ENCODE measurements at regions not wholly inside any gene's neighbourhood (a gene's known extent, or its start where the extent isn't known, plus 50 kb on each side); places are given as distances from the start of the nearest gene placed in this dataset.

- ChIA-PET POLR2A (no interaction called here), CTCF (no interaction called here)
Measured at GRCh38 chr6:170156448-170157375, 134.2 kb downstream of the DLL1 start.

More at GRCh38 chr6:170156448-170157375, 134.2 kb downstream of the DLL1 start:
- H3K9me3 ChIP-seq (replicated peaks; ENCODE audit: control insufficient read depth, insufficient read depth, low read length), result no peaks in the 10 kb centered on the region
- FAIRE-seq (no peak), DNase-seq (ENCODE audit: low read depth, low spot score) (no peak)
- TF ChIP-seq POLR2AphosphoS5 (IDR thresholded peaks at IDR 0.05; ENCODE audit: insufficient read depth, low read depth, low read length), result no peak
- TF ChIP-seq FOS (IDR thresholded peaks at IDR 0.05; ENCODE audit: borderline replicate concordance, insufficient read depth, low read length), result no peak
- no peak for TF ChIP-seq JUN (IDR thresholded peaks at IDR 0.05; ENCODE audit: borderline replicate concordance, insufficient read depth, insufficient read length, low read depth)
- TF ChIP-seq GATA2 (IDR thresholded peaks at IDR 0.05; ENCODE audit: insufficient read depth, insufficient read length, low read depth, low read length), result no peak
- TF ChIP-seq MYC (IDR thresholded peaks at IDR 0.05; ENCODE audit: low read depth, low read length), result no peak
- TF ChIP-seq POLR2A (IDR thresholded peaks at IDR 0.05; ENCODE audit: low read depth, low read length), result no peak
- no peak for TF ChIP-seq MAX (IDR thresholded peaks at IDR 0.05; ENCODE audit: insufficient read depth, insufficient read length)
- no peak for TF ChIP-seq CTCF (IDR thresholded peaks at IDR 0.05; ENCODE audit: extremely low read depth in 1 of 2, insufficient read depth in 1 of 2, low read depth in 1 of 2, low read length in 2 of 2)
- TF ChIP-seq EZH2 (IDR thresholded peaks at IDR 0.05; ENCODE audit: borderline replicate concordance, low read depth, low read length, severe bottlenecking), result no peak
- H3K36me3 ChIP-seq (ENCODE audit: control insufficient read depth in 2 of 2, extremely low read depth in 1 of 2, insufficient read depth in 2 of 2, low read length in 2 of 2), result no peaks in the 10 kb centered on the region
- no peaks in the 10 kb centered on the region for H3K79me2 ChIP-seq (ENCODE audit: control insufficient read depth, insufficient read depth, low read length)
- no peaks in the 10 kb centered on the region for H4K20me1 ChIP-seq (replicated peaks; ENCODE audit: control insufficient read depth, extremely low read depth, insufficient read depth, low read length)
- no peak overlapping the region for H3K27ac ChIP-seq (ENCODE audit: insufficient read depth, low read depth, low read length)
- H3K27me3 ChIP-seq (ENCODE audit: control insufficient read depth in 2 of 2, insufficient read depth in 2 of 2, low read length in 2 of 2), result no peaks in the 10 kb centered on the region
- peaks cover 7% of the 10 kb centered on the region for H3K4me1 ChIP-seq (ENCODE audit: control insufficient read depth, extremely low read depth, insufficient read depth, low read length)
- dilution Hi-C loops (cut with MboI; ENCODE audit: extremely low pct_ligation_motif_present, low sequenced_read_pairs), result no loop called here
- H3K4me3 ChIP-seq (replicated peaks in 1 of 3; ENCODE audit: insufficient read depth in 1 of 3, low read depth in 1 of 3, low read length in 3 of 3), result no peak overlapping the region
- H3K9ac ChIP-seq (replicated peaks; ENCODE audit: extremely low read depth, insufficient read depth, low read length), result no peak overlapping the region
- no TSS peak for BruUV-seq (replicated peaks)
- H2AFZ ChIP-seq (ENCODE audit: low read depth, low read length), result no peak overlapping the region
- intact Hi-C loops (cut with micrococcal nuclease), result loop anchor here (10.0 kb wide), 2 partner anchors 128 to 358 kb away; no protein-coding TSS in a partner anchor
- no peaks in the 10 kb centered on the region for H3K9me1 ChIP-seq (replicated peaks; ENCODE audit: control insufficient read depth, extremely low read depth, insufficient read depth, low read length)
- no peak overlapping the region for H3K4me2 ChIP-seq (ENCODE audit: insufficient read depth, low read length)
